ENCODE measurements at regions not wholly inside any gene's neighbourhood (a gene's known extent, or its start where the extent isn't known, plus 50 kb on each side); places are given as distances from the start of the nearest gene placed in this dataset.

DNA sequence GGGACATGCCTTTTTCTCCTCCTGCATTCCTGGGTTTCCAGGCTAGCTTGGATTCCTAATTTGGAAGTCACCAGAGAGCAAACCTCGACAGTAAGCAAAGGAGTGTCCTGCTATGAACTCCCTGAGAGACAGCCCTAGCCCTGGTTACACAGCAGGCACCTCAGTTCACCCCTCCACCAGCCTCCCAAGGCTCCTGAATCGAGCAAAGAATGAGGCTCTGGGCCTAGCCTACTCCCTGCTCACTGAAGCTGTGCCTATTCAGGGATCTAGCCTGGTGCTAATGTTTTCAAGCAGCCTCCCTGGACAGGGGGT is 66.7 kb upstream of the RMDN2 start:
- H3K9me3 ChIP-seq (ENCODE audit: control insufficient read depth in 4 of 4, insufficient read depth in 3 of 4, low read length in 3 of 4) = peaks cover 0 to 11% (median 3%) of the 10 kb centered on the region in 4 donors
- H3K27me3 ChIP-seq (ENCODE audit: control insufficient read depth in 3 of 3, insufficient read depth in 3 of 3, low read length in 2 of 3) = no peaks in the 10 kb centered on the region
- peaks cover 0 to 14% (median 5%) of the 10 kb centered on the region in 5 donors for H3K4me1 ChIP-seq (ENCODE audit: control insufficient read depth in 5 of 5, insufficient read depth in 5 of 5, low read length in 5 of 5)
- H3K36me3 ChIP-seq (ENCODE audit: control insufficient read depth in 4 of 4, insufficient read depth in 4 of 4, low read length in 4 of 4) = no peaks in the 10 kb centered on the region
- no peak for ATAC-seq (ENCODE audit: insufficient read depth, low FRiP score)
- no peak overlapping the region for H3K4me3 ChIP-seq
- H3K27ac ChIP-seq (ENCODE audit: low read depth in 1 of 2, low read length in 1 of 2) = peak overlapping the region in 1 of 2 donors; percentile 21
- WGBS, 2 donors = 38 to 64% methylated on average over 2 of the region's 2 CpGs
- no peak overlapping the region for H3K9ac ChIP-seq (ENCODE audit: insufficient read depth in 1 of 2, low read length in 2 of 2)
- TF ChIP-seq, protein P1, sequence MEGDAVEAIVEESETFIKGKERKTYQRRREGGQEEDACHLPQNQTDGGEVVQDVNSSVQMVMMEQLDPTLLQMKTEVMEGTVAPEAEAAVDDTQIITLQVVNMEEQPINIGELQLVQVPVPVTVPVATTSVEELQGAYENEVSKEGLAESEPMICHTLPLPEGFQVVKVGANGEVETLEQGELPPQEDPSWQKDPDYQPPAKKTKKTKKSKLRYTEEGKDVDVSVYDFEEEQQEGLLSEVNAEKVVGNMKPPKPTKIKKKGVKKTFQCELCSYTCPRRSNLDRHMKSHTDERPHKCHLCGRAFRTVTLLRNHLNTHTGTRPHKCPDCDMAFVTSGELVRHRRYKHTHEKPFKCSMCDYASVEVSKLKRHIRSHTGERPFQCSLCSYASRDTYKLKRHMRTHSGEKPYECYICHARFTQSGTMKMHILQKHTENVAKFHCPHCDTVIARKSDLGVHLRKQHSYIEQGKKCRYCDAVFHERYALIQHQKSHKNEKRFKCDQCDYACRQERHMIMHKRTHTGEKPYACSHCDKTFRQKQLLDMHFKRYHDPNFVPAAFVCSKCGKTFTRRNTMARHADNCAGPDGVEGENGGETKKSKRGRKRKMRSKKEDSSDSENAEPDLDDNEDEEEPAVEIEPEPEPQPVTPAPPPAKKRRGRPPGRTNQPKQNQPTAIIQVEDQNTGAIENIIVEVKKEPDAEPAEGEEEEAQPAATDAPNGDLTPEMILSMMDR (IDR thresholded peaks at IDR 0.05; ENCODE audit: control extremely low read depth, extremely low read depth) = no peak
- DNase-seq = no peak

DNA sequence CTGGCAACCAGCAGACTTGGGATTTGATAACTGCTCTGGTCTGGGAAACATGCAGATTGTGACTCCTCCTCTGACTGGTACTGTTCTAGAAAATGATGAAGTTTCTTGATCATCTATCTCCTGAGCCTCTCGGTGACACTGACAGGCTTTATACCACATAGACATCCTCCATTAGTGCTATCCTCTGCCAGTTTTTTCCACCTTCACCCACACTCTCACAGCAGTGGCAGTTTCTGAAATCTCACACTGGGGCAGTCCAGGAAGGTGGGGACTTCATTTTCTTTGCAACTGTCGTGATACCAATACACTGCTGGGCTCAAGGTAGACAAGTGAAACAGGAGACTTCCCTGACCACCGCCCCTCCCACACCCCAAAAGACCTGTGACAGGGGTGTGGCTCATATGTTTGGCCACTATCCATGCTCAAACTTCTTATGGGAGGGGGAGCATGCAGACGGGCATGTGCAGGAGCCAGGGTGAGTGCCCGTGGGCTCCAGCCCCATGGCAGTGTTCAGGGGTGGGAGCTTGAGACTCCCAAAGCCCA is 66.3 kb upstream of the RMDN2 start:
- Histone ChIP-seq H3K27me3 (ENCODE audit: control insufficient read depth in 3 of 3, insufficient read depth in 3 of 3, low read length in 2 of 3) (no peaks in the 10 kb centered on the region), H3K27ac (ENCODE audit: low read depth in 1 of 2, low read length in 1 of 2) (peak overlapping the region in 1 of 2 donors; percentile 21), H3K36me3 (ENCODE audit: control insufficient read depth in 4 of 4, insufficient read depth in 4 of 4, low read length in 4 of 4) (no peaks in the 10 kb centered on the region), H3K4me1 (ENCODE audit: control insufficient read depth in 5 of 5, insufficient read depth in 5 of 5, low read length in 5 of 5) (peaks cover 0 to 14% (median 5%) of the 10 kb centered on the region in 5 donors), H3K9ac (ENCODE audit: insufficient read depth in 1 of 2, low read length in 2 of 2) (no peak overlapping the region), H3K4me3 (no peak overlapping the region), H3K9me3 (ENCODE audit: control insufficient read depth in 4 of 4, insufficient read depth in 3 of 4, low read length in 3 of 4) (peaks cover 0 to 11% (median 3%) of the 10 kb centered on the region in 4 donors)
- no peak for ATAC-seq (ENCODE audit: insufficient read depth, low FRiP score)
- TF ChIP-seq, protein P1 (IDR thresholded peaks at IDR 0.05; ENCODE audit: control extremely low read depth, extremely low read depth) = no peak
- WGBS, 2 donors = 75 to 78% methylated on average over 5 of the region's 5 CpGs
- no peak for DNase-seq

DNA sequence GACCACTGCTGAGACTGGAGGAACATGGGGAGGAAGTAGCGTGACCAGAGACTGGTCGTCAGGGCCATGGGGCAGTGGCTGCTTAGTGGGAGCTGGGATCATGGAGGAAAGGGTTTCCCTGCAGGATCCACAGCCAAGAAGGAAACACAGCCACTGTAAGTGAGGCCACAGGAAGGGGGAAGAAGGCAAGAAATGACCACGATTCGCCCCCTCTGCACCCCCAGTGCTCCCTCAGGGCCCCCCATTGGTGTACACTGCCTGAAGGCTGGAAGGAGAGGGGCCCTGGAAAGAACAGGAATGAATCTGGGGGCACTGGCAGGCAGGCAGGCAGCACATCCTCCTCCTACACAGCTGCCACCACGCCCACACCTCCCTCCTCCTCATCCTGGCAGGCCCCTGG is 62.5 kb upstream of the RMDN2 start:
- no peak for ATAC-seq (ENCODE audit: insufficient read depth, low FRiP score)
- no peak overlapping the region for H3K9ac ChIP-seq (ENCODE audit: insufficient read depth in 1 of 2, low read length in 2 of 2)
- no peak for DNase-seq
- H3K9me3 ChIP-seq (ENCODE audit: control insufficient read depth in 4 of 4, insufficient read depth in 3 of 4, low read length in 3 of 4) = peaks cover 0 to 9% (median 3%) of the 10 kb centered on the region in 4 donors
- WGBS, 2 donors = 80 to 84% methylated on average over 5 of the region's 5 CpGs
- peaks cover 5 to 17% (median 7%) of the 10 kb centered on the region in 5 donors for H3K4me1 ChIP-seq (ENCODE audit: control insufficient read depth in 5 of 5, insufficient read depth in 5 of 5, low read length in 5 of 5)
- H3K27ac ChIP-seq (ENCODE audit: low read depth in 1 of 2, low read length in 1 of 2) = no peak overlapping the region
- TF ChIP-seq, protein P1 (IDR thresholded peaks at IDR 0.05; ENCODE audit: control extremely low read depth, extremely low read depth) = no peak
- H3K36me3 ChIP-seq (ENCODE audit: control insufficient read depth in 4 of 4, insufficient read depth in 4 of 4, low read length in 4 of 4) = no peaks in the 10 kb centered on the region
- no peak overlapping the region for H3K4me3 ChIP-seq
- no peaks in the 10 kb centered on the region for H3K27me3 ChIP-seq (ENCODE audit: control insufficient read depth in 3 of 3, insufficient read depth in 3 of 3, low read length in 2 of 3)

DNA sequence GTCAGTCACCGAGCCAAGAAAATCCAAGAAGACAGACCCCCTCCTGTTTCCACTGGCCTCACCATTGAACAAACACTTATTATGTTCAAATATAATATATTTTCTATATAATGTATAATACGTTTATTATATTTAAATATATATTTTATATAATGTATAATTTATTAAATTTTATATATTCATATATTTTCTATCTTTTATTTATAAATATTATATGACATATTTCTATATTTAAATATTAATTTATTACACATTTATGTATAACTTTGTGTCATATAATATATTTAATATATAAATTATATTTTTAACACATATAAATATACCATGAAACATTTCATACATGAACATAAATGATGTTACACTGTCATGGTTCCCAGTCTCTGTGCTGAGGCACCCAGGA is 60.9 kb upstream of the RMDN2 start:
- H3K36me3 ChIP-seq (ENCODE audit: control insufficient read depth in 4 of 4, insufficient read depth in 4 of 4, low read length in 4 of 4) = no peaks in the 10 kb centered on the region
- TF ChIP-seq, protein P1 (IDR thresholded peaks at IDR 0.05; ENCODE audit: control extremely low read depth, extremely low read depth) = no peak
- 91% methylated on average over 2 of the region's 2 CpGs for WGBS, 2 donors
- H3K27me3 ChIP-seq (ENCODE audit: control insufficient read depth in 3 of 3, insufficient read depth in 3 of 3, low read length in 2 of 3) = no peaks in the 10 kb centered on the region
- peaks cover 0 to 6% (median 2%) of the 10 kb centered on the region in 4 donors for H3K9me3 ChIP-seq (ENCODE audit: control insufficient read depth in 4 of 4, insufficient read depth in 3 of 4, low read length in 3 of 4)
- H3K9ac ChIP-seq (ENCODE audit: insufficient read depth in 1 of 2, low read length in 2 of 2) = no peak overlapping the region
- DNase-seq = no peak
- H3K4me3 ChIP-seq = no peak overlapping the region
- H3K4me1 ChIP-seq (ENCODE audit: control insufficient read depth in 5 of 5, insufficient read depth in 5 of 5, low read length in 5 of 5) = peaks cover 5 to 17% (median 7%) of the 10 kb centered on the region in 5 donors
- ATAC-seq (ENCODE audit: insufficient read depth, low FRiP score) = no peak
- no peak overlapping the region for H3K27ac ChIP-seq (ENCODE audit: low read depth in 1 of 2, low read length in 1 of 2)
